ENCODE measurements at regions not wholly inside any gene's neighbourhood (a gene's known extent, or its start where the extent isn't known, plus 50 kb on each side); places are given as distances from the start of the nearest gene placed in this dataset.

- Histone ChIP-seq H3K9me3 (ENCODE audit: low read depth, low read length) (no peaks in the 10 kb centered on the region), H3K4me3 (no peak overlapping the region), H3K9ac (ENCODE audit: insufficient read length) (no peak overlapping the region), H3K36me3 (ENCODE audit: insufficient read depth, low read length) (no peaks in the 10 kb centered on the region), H3K27ac (no peak overlapping the region)
- TF ChIP-seq POLR2AphosphoS5 (IDR thresholded peaks at IDR 0.05; ENCODE audit: borderline replicate concordance, low read depth, low read length) (no peak), EZH2 (IDR thresholded peaks at IDR 0.05) (no peak), FOXP2 (optimal IDR thresholded peaks at IDR 0.05; ENCODE audit: control extremely low read depth, extremely low read length, insufficient read depth) (no peak)
- no peak for DNase-seq (ENCODE audit: low read depth, low spot score)
Observed at GRCh38 chr1:229975047-229975446, 92.0 kb upstream of the GALNT2 start.

- no peak for TF ChIP-seq POLR2AphosphoS5 (IDR thresholded peaks at IDR 0.05; ENCODE audit: borderline replicate concordance, low read depth, low read length)
- no peaks in the 10 kb centered on the region for H3K36me3 ChIP-seq (ENCODE audit: insufficient read depth, low read length)
- no peak overlapping the region for H3K9ac ChIP-seq (ENCODE audit: insufficient read length)
- no peak overlapping the region for H3K27ac ChIP-seq
- no peak overlapping the region for H3K4me3 ChIP-seq
- no peak for DNase-seq (ENCODE audit: low read depth, low spot score)
- H3K9me3 ChIP-seq (ENCODE audit: low read depth, low read length) = no peaks in the 10 kb centered on the region
Observed at GRCh38 chr1:229980009-229980408, 87.0 kb upstream of the GALNT2 start.

GRCh38 chr1:229981736-229982135 is 85.3 kb upstream of the GALNT2 start:
- H3K27ac ChIP-seq = no peak overlapping the region
- TF ChIP-seq POLR2AphosphoS5 (IDR thresholded peaks at IDR 0.05; ENCODE audit: borderline replicate concordance, low read depth, low read length) = no peak
- no peak for TF ChIP-seq FOXP2 (optimal IDR thresholded peaks at IDR 0.05; ENCODE audit: control extremely low read depth, extremely low read length, insufficient read depth)
- TF ChIP-seq EZH2 (IDR thresholded peaks at IDR 0.05) = no peak
- no peak for DNase-seq (ENCODE audit: low read depth, low spot score)
- H3K4me3 ChIP-seq = no peak overlapping the region
- H3K36me3 ChIP-seq (ENCODE audit: insufficient read depth, low read length) = no peaks in the 10 kb centered on the region
- no peaks in the 10 kb centered on the region for H3K9me3 ChIP-seq (ENCODE audit: low read depth, low read length)
- no peak overlapping the region for H3K9ac ChIP-seq (ENCODE audit: insufficient read length)

- Histone ChIP-seq H3K36me3 (ENCODE audit: insufficient read depth, low read length) (no peaks in the 10 kb centered on the region), H3K9me3 (ENCODE audit: low read depth, low read length) (no peaks in the 10 kb centered on the region), H3K27ac (no peak overlapping the region), H3K9ac (ENCODE audit: insufficient read length) (no peak overlapping the region), H3K4me3 (no peak overlapping the region)
- DNase-seq (ENCODE audit: low read depth, low spot score) = no peak
- TF ChIP-seq POLR2AphosphoS5 (IDR thresholded peaks at IDR 0.05; ENCODE audit: borderline replicate concordance, low read depth, low read length) (no peak), EZH2 (IDR thresholded peaks at IDR 0.05) (no peak), FOXP2 (optimal IDR thresholded peaks at IDR 0.05; ENCODE audit: control extremely low read depth, extremely low read length, insufficient read depth) (no peak)
Observed at GRCh38 chr1:229984310-229984991, 82.6 kb upstream of the GALNT2 start.

- Histone ChIP-seq H3K4me3 (no peak overlapping the region), H3K9ac (ENCODE audit: insufficient read length) (no peak overlapping the region), H3K9me3 (ENCODE audit: low read depth, low read length) (no peaks in the 10 kb centered on the region), H3K36me3 (ENCODE audit: insufficient read depth, low read length) (no peaks in the 10 kb centered on the region), H3K27ac (no peak overlapping the region)
- DNase-seq (ENCODE audit: low read depth, low spot score) = no peak
- TF ChIP-seq POLR2AphosphoS5 (IDR thresholded peaks at IDR 0.05; ENCODE audit: borderline replicate concordance, low read depth, low read length) (no peak), FOXP2 (optimal IDR thresholded peaks at IDR 0.05; ENCODE audit: control extremely low read depth, extremely low read length, insufficient read depth) (no peak), EZH2 (IDR thresholded peaks at IDR 0.05) (no peak)
Observed at GRCh38 chr1:229984992-229985612, 81.9 kb upstream of the GALNT2 start.

GRCh38 chr1:229985613-229986010 is 81.4 kb upstream of the GALNT2 start:
- Histone ChIP-seq H3K9ac (ENCODE audit: insufficient read length) (no peak overlapping the region), H3K4me3 (no peak overlapping the region)

GRCh38 chr1:229986737-229987337 is 80.2 kb upstream of the GALNT2 start:
- DNase-seq (ENCODE audit: low read depth, low spot score) = no peak
- Histone ChIP-seq H3K36me3 (ENCODE audit: insufficient read depth, low read length) (no peaks in the 10 kb centered on the region), H3K9me3 (ENCODE audit: low read depth, low read length) (no peaks in the 10 kb centered on the region), H3K4me3 (no peak overlapping the region), H3K9ac (ENCODE audit: insufficient read length) (no peak overlapping the region), H3K27ac (no peak overlapping the region)
- TF ChIP-seq EZH2 (IDR thresholded peaks at IDR 0.05) (no peak), POLR2AphosphoS5 (IDR thresholded peaks at IDR 0.05; ENCODE audit: borderline replicate concordance, low read depth, low read length) (no peak), FOXP2 (optimal IDR thresholded peaks at IDR 0.05; ENCODE audit: control extremely low read depth, extremely low read length, insufficient read depth) (no peak)

More at GRCh38 chr1:229985613-229986010, 81.4 kb upstream of the GALNT2 start:
- no peak overlapping the region for H3K27ac ChIP-seq
- no peak for DNase-seq (ENCODE audit: low read depth, low spot score)
- no peaks in the 10 kb centered on the region for H3K36me3 ChIP-seq (ENCODE audit: insufficient read depth, low read length)
- no peak for TF ChIP-seq EZH2 (IDR thresholded peaks at IDR 0.05)
- TF ChIP-seq FOXP2 (optimal IDR thresholded peaks at IDR 0.05; ENCODE audit: control extremely low read depth, extremely low read length, insufficient read depth) = no peak
- no peak for TF ChIP-seq POLR2AphosphoS5 (IDR thresholded peaks at IDR 0.05; ENCODE audit: borderline replicate concordance, low read depth, low read length)
- H3K9me3 ChIP-seq (ENCODE audit: low read depth, low read length) = no peaks in the 10 kb centered on the region

GRCh38 chr1:229987953-229988352 is 79.1 kb upstream of the GALNT2 start:
- DNase-seq (ENCODE audit: low read depth, low spot score) = no peak
- TF ChIP-seq FOXP2 (optimal IDR thresholded peaks at IDR 0.05; ENCODE audit: control extremely low read depth, extremely low read length, insufficient read depth) (no peak), POLR2AphosphoS5 (IDR thresholded peaks at IDR 0.05; ENCODE audit: borderline replicate concordance, low read depth, low read length) (no peak), EZH2 (IDR thresholded peaks at IDR 0.05) (no peak)
- Histone ChIP-seq H3K9me3 (ENCODE audit: low read depth, low read length) (no peaks in the 10 kb centered on the region), H3K9ac (ENCODE audit: insufficient read length) (no peak overlapping the region), H3K36me3 (ENCODE audit: insufficient read depth, low read length) (no peaks in the 10 kb centered on the region), H3K4me3 (no peak overlapping the region), H3K27ac (no peak overlapping the region)
